Liver (tissue), 8 donors: ENCODE measurements at regions not wholly inside any gene's neighbourhood (a gene's known extent, or its start where the extent isn't known, plus 50 kb on each side); places are given as distances from the start of the nearest gene placed in this dataset.

Experiments
- DNase-seq: peaks from one replicate; pipeline ENCODE4 v3.0.0-alpha.2; 2017; ENCODE audit warnings: low spot score
- H3K27ac ChIP-seq, 2 donors: one replicate each; pipeline ENCODE4 v1.7.0; 2013; ENCODE audit warnings: inconsistent platforms in 2 of 2, low read length in 2 of 2, control low read depth in 1 of 2, low read depth in 1 of 2, mild to moderate bottlenecking in 1 of 2
- H3K27me3 ChIP-seq, 4 donors: one replicate each; pipeline versions ENCODE4 v1.6.1 to v1.7.0; 2013; ENCODE audit warnings: low read length in 3 of 4, inconsistent platforms in 1 of 4, mild to moderate bottlenecking in 1 of 4, moderate library complexity in 1 of 4; ENCODE audit not compliant: control insufficient read depth in 4 of 4, insufficient read depth in 4 of 4
- H3K36me3 ChIP-seq, 4 donors: one replicate each; pipeline versions ENCODE4 v1.6.1 to v1.7.0; 2013; ENCODE audit warnings: low read length in 3 of 4, mild to moderate bottlenecking in 3 of 4, low read depth in 1 of 4, moderate library complexity in 1 of 4; ENCODE audit not compliant: control insufficient read depth in 4 of 4, insufficient read depth in 3 of 4
- H3K4me1 ChIP-seq, 4 donors: one replicate each; pipeline versions ENCODE4 v1.6.1 to v1.7.0; 2013; ENCODE audit warnings: low read length in 3 of 4, mild to moderate bottlenecking in 3 of 4, moderate library complexity in 1 of 4; ENCODE audit not compliant: control insufficient read depth in 4 of 4, insufficient read depth in 4 of 4
- H3K4me3 ChIP-seq, 3 donors: one replicate each; pipeline versions ENCODE4 v1.6.1 to v1.7.0; 2013; ENCODE audit warnings: low read length in 3 of 3, control low read depth in 1 of 3, low read depth in 1 of 3, mild to moderate bottlenecking in 1 of 3
- H3K9ac ChIP-seq, 2 donors: one replicate each; pipeline ENCODE4 v1.7.0; 2013; ENCODE audit warnings: low read length in 2 of 2, mild to moderate bottlenecking in 2 of 2, moderate library complexity in 2 of 2, control low read depth in 1 of 2, low read depth in 1 of 2
- H3K9me3 ChIP-seq, 4 donors: one replicate each; pipeline versions ENCODE4 v1.6.1 to v1.7.0; 2013; ENCODE audit warnings: low read length in 3 of 4; ENCODE audit not compliant: control insufficient read depth in 4 of 4
- CTCF ChIP-seq: fragments of 150-350 bp; IDR thresholded peaks from 2 replicates; pipeline ENCODE4 v1.5.1; 2017; ENCODE audit warnings: improper control_type of control experiment, low read depth, low read length; ENCODE audit not compliant: missing input control
- EGR1 ChIP-seq, 2 donors: IDR thresholded peaks; 2 replicates each; pipeline ENCODE4 v1.6.1; 2016 to 2018; ENCODE audit warnings: antibody characterized with exemption in 2 of 2, low read depth in 2 of 2
- FOXA1 ChIP-seq: IDR thresholded peaks from 2 replicates; pipeline ENCODE4 v1.6.1; 2016; ENCODE audit warnings: antibody characterized with exemption
- FOXA2 ChIP-seq: IDR thresholded peaks from 2 replicates; pipeline ENCODE4 v1.6.1; 2016; ENCODE audit warnings: antibody characterized with exemption
- GABPA ChIP-seq, 2 donors: IDR thresholded peaks in 1 of 2; conservative IDR thresholded peaks in 1 of 2; 2 replicates each; pipeline ENCODE4 v1.6.1; 2016; ENCODE audit warnings: antibody characterized with exemption in 2 of 2, mild to moderate bottlenecking in 1 of 2, moderate library complexity in 1 of 2
- HNF4A ChIP-seq, 2 donors: conservative IDR thresholded peaks; 2 replicates each; pipeline ENCODE4 v1.6.1; 2016; ENCODE audit warnings: antibody characterized with exemption in 2 of 2, mild to moderate bottlenecking in 2 of 2
- HNF4G ChIP-seq: IDR thresholded peaks from 2 replicates; pipeline ENCODE4 v1.6.1; 2016; ENCODE audit warnings: antibody characterized with exemption
- JUND ChIP-seq, 2 donors: IDR thresholded peaks; 2 replicates each; pipeline ENCODE4 v1.6.1; 2016; ENCODE audit warnings: antibody characterized with exemption in 2 of 2
- MAX ChIP-seq: IDR thresholded peaks from 2 replicates; pipeline ENCODE4 v1.6.1; 2016; ENCODE audit warnings: antibody characterized with exemption
- NR2F2 ChIP-seq: IDR thresholded peaks from 2 replicates; pipeline ENCODE4 v1.6.1; 2016; ENCODE audit warnings: antibody characterized with exemption
- RAD21 ChIP-seq, 2 donors: IDR thresholded peaks; 2 replicates each; pipeline ENCODE4 v1.6.1; 2016; ENCODE audit warnings: antibody characterized with exemption in 2 of 2, mild to moderate bottlenecking in 2 of 2
- REST ChIP-seq: IDR thresholded peaks from 2 replicates; pipeline ENCODE4 v1.6.1; 2016; ENCODE audit warnings: antibody characterized with exemption, mild to moderate bottlenecking
- RXRA ChIP-seq, 2 donors: IDR thresholded peaks; 2 replicates each; pipeline ENCODE4 v1.6.1; 2017 to 2018; ENCODE audit warnings: antibody characterized with exemption in 2 of 2, mild to moderate bottlenecking in 1 of 2
- SP1 ChIP-seq: IDR thresholded peaks from 2 replicates; pipeline ENCODE4 v1.6.1; 2018; ENCODE audit warnings: antibody characterized with exemption, mild to moderate bottlenecking
- TAF1 ChIP-seq: conservative IDR thresholded peaks from 2 replicates; pipeline ENCODE4 v1.6.1; 2016; ENCODE audit warnings: antibody characterized with exemption, mild to moderate bottlenecking
- WGBS: extraction: QIAGEN DNeasy Blood & Tissue Kit; methylation state at CpG from one replicate; pipeline ENCODE4 v1.1.7; 2013; 5-methylcytosine and 5-hydroxymethylcytosine counted together
- donor health status: healthy.
- donor health status: healthy.
- donor health status: healthy.
- donor health status: healthy.
- donor health status: healthy.

- Histone ChIP-seq H3K27ac (no peak overlapping the region), H3K27me3 (no peaks in the 10 kb centered on the region), H3K36me3 (no peaks in the 10 kb centered on the region), H3K4me3 (no peak overlapping the region), H3K9me3 (no peaks in the 10 kb centered on the region), H3K9ac (no peak overlapping the region), H3K4me1 (no peaks in the 10 kb centered on the region)
- no peak for DNase-seq
- no peak for TF ChIP-seq FOXA1
- no peak for TF ChIP-seq REST
- TF ChIP-seq FOXA2 = no peak
- no peak for TF ChIP-seq HNF4A (conservative IDR thresholded peaks at IDR 0.05)
- TF ChIP-seq EGR1 (IDR thresholded peaks at IDR 0.05; ENCODE audit: low read depth in 2 of 2) = no peak
- no peak for TF ChIP-seq HNF4G
- TF ChIP-seq SP1 = no peak
- no peak for TF ChIP-seq MAX
- WGBS = 95% methylated on average over 6 of the region's 6 CpGs
Observed at GRCh38 chr5:6221141-6221626, 157.2 kb downstream of the MED10 start.

- H3K4me1 ChIP-seq = no peaks in the 10 kb centered on the region
- no peak for TF ChIP-seq FOXA1
- no peak for TF ChIP-seq GABPA (IDR thresholded peaks at IDR 0.05 in 1 of 2, conservative IDR thresholded peaks at IDR 0.05 in 1 of 2)
- no peak for TF ChIP-seq CTCF
- peak in 1 of 2 donors; percentile 22 for TF ChIP-seq HNF4A (conservative IDR thresholded peaks at IDR 0.05)
- TF ChIP-seq HNF4G = no peak
- TF ChIP-seq JUND (IDR thresholded peaks at IDR 0.05) = no peak
- H3K36me3 ChIP-seq = no peaks in the 10 kb centered on the region
- H3K27me3 ChIP-seq = no peaks in the 10 kb centered on the region
- no peak overlapping the region for H3K27ac ChIP-seq
- H3K4me3 ChIP-seq = no peak overlapping the region
- WGBS = 62% methylated on average over 15 of the region's 15 CpGs
- H3K9me3 ChIP-seq = no peaks in the 10 kb centered on the region
- H3K9ac ChIP-seq = no peak overlapping the region
- no peak for DNase-seq
Observed at GRCh38 chr5:6220346-6221088, 157.8 kb downstream of the MED10 start.

GRCh38 chr5:6218517-6218916, 159.8 kb downstream of the MED10 start:
- H3K9ac ChIP-seq = no peak overlapping the region
- H3K27ac ChIP-seq = no peak overlapping the region
- no peaks in the 10 kb centered on the region for H3K9me3 ChIP-seq
- no peak overlapping the region for H3K4me3 ChIP-seq
- no peaks in the 10 kb centered on the region for H3K36me3 ChIP-seq
- no peaks in the 10 kb centered on the region for H3K27me3 ChIP-seq
- DNase-seq = no peak
- no peaks in the 10 kb centered on the region for H3K4me1 ChIP-seq
- 81% methylated on average over 6 of the region's 6 CpGs for WGBS
- TF ChIP-seq RAD21 (IDR thresholded peaks at IDR 0.05) (no peak), HNF4A (conservative IDR thresholded peaks at IDR 0.05) (no peak), RXRA (IDR thresholded peaks at IDR 0.05) (no peak), TAF1 (no peak), FOXA1 (no peak), CTCF (no peak), REST (no peak), NR2F2 (no peak), GABPA (IDR thresholded peaks at IDR 0.05 in 1 of 2, conservative IDR thresholded peaks at IDR 0.05 in 1 of 2) (no peak), FOXA2 (no peak)
